T-cell (primary cell): ENCODE measurements at regions not wholly inside any gene's neighbourhood (a gene's known extent, or its start where the extent isn't known, plus 50 kb on each side); places are given as distances from the start of the nearest gene placed in this dataset.

ENCODE experiments used
- ATAC-seq, 4 experiments: fragments of 200-7000 bp in 3 of 4; fragments of 150-1000 bp in 1 of 4; cut with Tn5 transposase; replicated peaks in 1 of 4; 1 replicate in 3 of 4; 2 replicates in 1 of 4; pipeline ENCODE4 v1.10.0; 2021; ENCODE audit warnings: moderate library complexity in 3 of 4, mild to moderate bottlenecking in 2 of 4, moderate number of reproducible peaks in 1 of 4
- CTCF ChIA-PET, 2 donors: fragments of 300-600 bp; sonication (Branson Sonifier 250); formaldehyde crosslinking; loops; one replicate each; lab custom pipeline; 2022; ENCODE audit warnings: antibody characterized with exemption in 2 of 2; lab: Charles Lee
- POLR2A ChIA-PET, 2 donors: fragments of 300-600 bp; sonication (Branson Sonifier 250); formaldehyde crosslinking; loops; one replicate each; lab custom pipeline; 2022; ENCODE audit warnings: antibody characterized with exemption in 2 of 2; lab: Charles Lee
- DNase-seq, 35 experiments: peaks; one replicate each; pipeline versions ENCODE4 v3.0.0 to v3.0.0-alpha.2; 2013 to 2023
- H3K27ac ChIP-seq: one replicate; pipeline ENCODE4 v1.5.1; 2013; ENCODE audit warnings: low read length
- H3K27me3 ChIP-seq, 2 experiments: replicated peaks in 1 of 2; 1 replicate in 1 of 2; 2 replicates in 1 of 2; pipeline versions ENCODE4 v1.6.1 to v1.7.0; 2013; ENCODE audit warnings: low read length in 1 of 2, mixed read lengths in 1 of 2; ENCODE audit not compliant: control insufficient read depth in 2 of 2, insufficient read depth in 2 of 2; ENCODE audit errors: extremely low read depth in 1 of 2
- H3K36me3 ChIP-seq, 2 donors: 1 replicate in 1 of 2; 2 replicates in 1 of 2; pipeline versions ENCODE4 v1.6.1 to v1.7.0; 2013; ENCODE audit warnings: low read length in 1 of 2; ENCODE audit not compliant: control insufficient read depth in 2 of 2, insufficient read depth in 1 of 2; ENCODE audit errors: extremely low read depth in 1 of 2
- H3K4me1 ChIP-seq, 2 experiments: 1 replicate in 1 of 2; 2 replicates in 1 of 2; pipeline versions ENCODE4 v1.6.1 to v1.7.0; 2013; ENCODE audit warnings: low read length in 2 of 2, mixed read lengths in 1 of 2; ENCODE audit not compliant: insufficient read depth in 2 of 2, control insufficient read depth in 1 of 2; ENCODE audit errors: extremely low read depth in 1 of 2
- H3K4me3 ChIP-seq, 2 donors: 1 replicate in 1 of 2; 2 replicates in 1 of 2; pipeline versions ENCODE4 v1.5.1 to v1.7.0; 2013; ENCODE audit warnings: mild to moderate bottlenecking in 2 of 2, low read length in 1 of 2, moderate library complexity in 1 of 2; ENCODE audit not compliant: control insufficient read depth in 1 of 2; ENCODE audit errors: extremely low read depth in 1 of 2
- H3K9me3 ChIP-seq: 2 replicates; pipeline ENCODE4 v1.7.0; 2013
- H3K27ac Mint-ChIP-seq, 2 donors: one replicate each; pipeline ENCODE4 v1.8.0; 2020 to 2021; ENCODE audit warnings: mild to moderate bottlenecking in 2 of 2, mixed read lengths in 2 of 2
- H3K27me3 Mint-ChIP-seq, 2 donors: one replicate each; pipeline ENCODE4 v1.8.0; 2021 to 2022; ENCODE audit warnings: mixed read lengths in 2 of 2
- H3K36me3 Mint-ChIP-seq: one replicate; pipeline ENCODE4 v1.8.0; 2021; ENCODE audit warnings: mixed read lengths
- H3K4me1 Mint-ChIP-seq, 3 donors: one replicate each; pipeline ENCODE4 v1.8.0; 2020 to 2022; ENCODE audit warnings: mixed read lengths in 3 of 3, mild to moderate bottlenecking in 1 of 3
- H3K4me3 Mint-ChIP-seq, 3 donors: one replicate each; pipeline ENCODE4 v1.8.0; 2020 to 2022; ENCODE audit warnings: mild to moderate bottlenecking in 3 of 3, mixed read lengths in 3 of 3, moderate library complexity in 3 of 3
- H3K9me3 Mint-ChIP-seq, 3 donors: one replicate each; pipeline ENCODE4 v1.8.0; 2020 to 2022; ENCODE audit warnings: mixed read lengths in 3 of 3
- WGBS: methylation state at CpG from one replicate; pipeline ENCODE4 v1.1.5; 2013; ENCODE audit warnings: missing lambda C conversion rate; ENCODE audit not compliant: insufficient coverage; 5-methylcytosine and 5-hydroxymethylcytosine counted together

DNA sequence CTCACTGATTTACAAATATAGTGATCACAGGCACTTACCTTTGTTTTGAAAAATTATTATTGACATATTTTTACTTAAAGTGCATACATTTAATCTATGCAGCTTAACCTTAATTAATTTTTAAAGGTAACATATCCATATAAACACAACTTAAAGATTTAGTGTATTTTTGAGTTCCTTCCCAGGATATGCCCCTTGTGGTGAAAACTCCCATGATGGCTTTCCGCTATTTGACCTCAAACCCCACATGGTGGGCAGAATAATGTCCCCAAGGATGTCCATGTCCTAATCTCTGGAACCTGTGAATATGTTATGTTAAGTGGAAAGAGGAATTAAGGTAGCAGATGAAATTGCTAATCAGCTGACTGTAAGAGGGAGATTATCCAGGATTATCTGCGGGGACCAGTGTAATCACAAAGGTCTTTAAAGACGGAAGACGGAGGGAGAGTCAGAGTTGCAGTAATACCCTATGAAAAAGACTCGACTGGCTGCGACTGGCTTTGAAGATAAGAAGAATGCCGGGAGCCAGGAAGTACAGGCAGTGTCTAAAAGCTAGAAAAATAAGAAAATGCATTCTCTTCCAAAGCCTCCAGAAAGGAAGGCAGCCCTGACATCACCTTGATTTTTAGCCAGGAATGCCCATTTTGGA is 193.9 kb downstream of the ICE1 start:
- Mint-ChIP-seq H3K27ac (no peak overlapping the region), H3K27me3 (peaks cover 6 to 11% of the 10 kb centered on the region in 2 donors), H3K4me1 (no peaks in the 10 kb centered on the region), H3K36me3 (no peaks in the 10 kb centered on the region), H3K9me3 (peaks cover 0 to 2% (median 2%) of the 10 kb centered on the region in 3 donors), H3K4me3 (no peak overlapping the region)
- Histone ChIP-seq H3K9me3 (no peaks in the 10 kb centered on the region), H3K36me3 (no peaks in the 10 kb centered on the region), H3K4me1 (no peaks in the 10 kb centered on the region), H3K27me3 (no peaks in the 10 kb centered on the region), H3K27ac (no peak overlapping the region), H3K4me3 (no peak overlapping the region)
- 17% methylated on average over 3 of the region's 7 CpGs for WGBS
- ChIA-PET CTCF (no interaction called here), POLR2A (no interaction called here)
- ATAC-seq (no peak), DNase-seq (no peak)

DNA sequence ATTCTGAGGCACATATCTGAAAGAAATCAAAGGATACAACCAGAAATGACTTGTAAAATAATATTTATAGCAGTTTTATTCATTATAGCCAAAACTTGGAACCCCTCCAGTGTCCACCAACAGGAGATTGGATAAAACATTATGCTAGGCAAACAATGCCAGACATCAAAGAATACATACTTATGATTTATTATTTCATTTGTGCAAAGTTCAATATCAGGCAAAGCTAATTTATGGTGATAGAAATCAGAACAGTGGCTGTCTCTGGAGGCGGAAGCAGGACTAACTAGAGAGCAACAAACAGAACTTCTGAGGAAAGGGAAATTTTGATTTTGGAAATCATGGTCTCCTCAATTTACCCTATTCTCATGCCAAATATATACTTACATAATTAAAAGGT is 193.1 kb downstream of the ICE1 start:
- ATAC-seq (no peak), DNase-seq (no peak)
- H3K27ac Mint-ChIP-seq = no peak overlapping the region
- Histone ChIP-seq H3K4me3 (no peak overlapping the region), H3K4me1 (no peaks in the 10 kb centered on the region), H3K27ac (no peak overlapping the region), H3K36me3 (no peaks in the 10 kb centered on the region), H3K27me3 (no peaks in the 10 kb centered on the region), H3K9me3 (no peaks in the 10 kb centered on the region)
- peaks cover 0 to 2% (median 0%) of the 10 kb centered on the region in 3 donors for H3K9me3 Mint-ChIP-seq
- no peaks in the 10 kb centered on the region for H3K36me3 Mint-ChIP-seq
- H3K4me1 Mint-ChIP-seq = no peaks in the 10 kb centered on the region
- H3K27me3 Mint-ChIP-seq = peaks cover 6 to 11% of the 10 kb centered on the region in 2 donors
- ChIA-PET CTCF (no interaction called here), POLR2A (interaction anchor here in 1 of 2 donors (0.6 kb wide), 1 partner anchor 1291 kb away, joined by 5 read pairs; no protein-coding TSS in a partner anchor)
- H3K4me3 Mint-ChIP-seq = no peak overlapping the region
- no CpG with 5 or more reads among the region's 1 CpG for WGBS

DNA sequence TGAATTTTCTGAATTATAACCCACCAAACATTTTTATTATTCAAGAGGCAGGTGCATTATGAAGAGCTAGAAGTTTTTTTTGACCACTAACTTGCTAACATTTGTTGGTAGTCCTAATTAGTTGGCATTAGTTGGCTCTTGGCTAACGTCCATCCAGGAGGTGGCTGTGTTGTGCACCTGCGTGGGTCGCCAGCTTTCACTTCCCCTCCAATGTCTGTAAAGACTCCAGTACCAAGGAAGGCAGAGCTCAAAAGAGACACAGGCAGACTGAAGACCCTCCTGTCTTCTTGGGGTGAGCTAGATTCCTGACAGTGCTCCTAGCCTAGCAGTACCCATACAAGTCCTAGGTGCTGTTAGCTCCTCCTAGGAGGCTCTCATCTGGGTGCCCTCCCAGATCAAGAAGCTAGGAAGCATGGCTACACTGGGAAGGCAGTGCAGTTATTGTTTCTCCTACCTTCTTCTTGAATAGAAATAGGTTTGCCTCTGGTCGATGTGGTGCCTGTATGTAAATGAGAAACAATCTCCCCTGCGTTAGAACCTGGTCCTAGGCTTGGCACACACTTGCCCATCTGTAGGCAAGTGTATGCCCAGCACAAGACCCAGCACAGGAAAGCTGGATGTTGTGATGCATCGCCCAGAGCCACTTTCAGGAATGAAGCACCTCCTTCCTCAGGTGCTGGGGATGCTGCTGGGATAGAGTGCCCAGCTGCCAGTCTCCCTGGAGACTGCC is 190.9 kb downstream of the ICE1 start:
- no peaks in the 10 kb centered on the region for H3K4me1 ChIP-seq
- no peaks in the 10 kb centered on the region for H3K9me3 ChIP-seq
- ATAC-seq (no peak), DNase-seq (no peak)
- Mint-ChIP-seq H3K4me3 (no peak overlapping the region), H3K4me1 (no peaks in the 10 kb centered on the region), H3K9me3 (no peaks in the 10 kb centered on the region), H3K27ac (no peak overlapping the region), H3K36me3 (no peaks in the 10 kb centered on the region), H3K27me3 (peaks cover 6 to 11% of the 10 kb centered on the region in 2 donors)
- H3K36me3 ChIP-seq = no peaks in the 10 kb centered on the region
- POLR2A ChIA-PET = no interaction called here
- CTCF ChIA-PET = interaction anchor here in 1 of 2 donors (0.6 kb wide), 1 partner anchor 185 kb away, joined by 3 read pairs; no protein-coding TSS in a partner anchor
- no peak overlapping the region for H3K27ac ChIP-seq
- H3K4me3 ChIP-seq = no peak overlapping the region
- no CpG with 5 or more reads among the region's 6 CpGs for WGBS
- peaks cover 0 to 2% of the 10 kb centered on the region in 2 experiments for H3K27me3 ChIP-seq

DNA sequence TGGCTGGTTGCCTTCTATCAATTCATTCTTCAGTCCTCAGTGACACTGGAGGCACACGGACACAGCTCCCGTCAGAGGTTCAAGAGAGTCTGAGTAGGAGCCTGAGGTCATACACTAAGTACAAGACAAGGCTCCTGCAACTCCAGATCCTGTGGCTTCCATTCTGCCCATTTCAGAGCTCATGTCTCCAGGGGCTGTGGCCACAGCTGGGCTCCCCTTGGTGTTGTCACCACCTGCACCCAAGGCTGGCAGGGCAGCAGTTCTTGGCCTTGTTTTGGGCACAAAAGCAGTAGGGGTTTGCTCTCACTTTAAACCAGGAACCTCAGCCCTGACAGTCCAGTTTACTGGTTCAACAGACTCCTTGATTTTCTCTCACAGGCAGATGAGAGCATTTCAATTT is 189.6 kb downstream of the ICE1 start:
- no peaks in the 10 kb centered on the region for H3K9me3 Mint-ChIP-seq

DNA sequence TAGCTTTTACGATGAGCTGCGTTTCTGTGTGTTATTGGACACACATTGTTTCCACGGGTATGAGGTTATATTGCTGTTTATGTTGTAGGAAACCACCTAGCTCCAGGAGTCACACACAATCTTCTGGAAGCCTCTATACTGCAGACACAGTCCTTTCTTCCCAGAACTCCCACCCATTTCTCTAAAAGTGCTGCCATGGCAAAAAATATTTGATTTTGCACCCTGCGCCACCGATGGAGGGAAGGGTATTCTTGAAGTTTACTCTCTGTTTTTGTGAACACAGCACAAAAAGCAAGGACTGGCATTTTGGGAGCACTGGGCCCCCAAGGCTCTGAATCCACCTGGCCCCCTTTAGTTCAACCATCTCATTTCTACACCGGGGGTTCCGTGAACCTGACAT is 187.5 kb downstream of the ICE1 start:
- CTCF ChIA-PET = no interaction called here
- Histone ChIP-seq H3K27me3 (peaks cover 0 to 11% of the 10 kb centered on the region in 2 experiments), H3K27ac (no peak overlapping the region), H3K36me3 (no peaks in the 10 kb centered on the region), H3K4me1 (no peaks in the 10 kb centered on the region), H3K4me3 (no peak overlapping the region), H3K9me3 (no peaks in the 10 kb centered on the region)
- H3K27ac Mint-ChIP-seq = no peak overlapping the region
- H3K27me3 Mint-ChIP-seq = peaks cover 3 to 5% of the 10 kb centered on the region in 2 donors
- H3K4me3 Mint-ChIP-seq = no peak overlapping the region
- H3K4me1 Mint-ChIP-seq = no peaks in the 10 kb centered on the region
- POLR2A ChIA-PET = no interaction called here
- ATAC-seq (no peak), DNase-seq (no peak)
- H3K36me3 Mint-ChIP-seq = no peaks in the 10 kb centered on the region
- H3K9me3 Mint-ChIP-seq = no peaks in the 10 kb centered on the region
- 100% methylated on average over 1 of the region's 7 CpGs for WGBS

More for the DNA sequence above, 189.6 kb downstream of the ICE1 start:
- POLR2A ChIA-PET = no interaction called here
- H3K27me3 Mint-ChIP-seq = peaks cover 6 to 7% of the 10 kb centered on the region in 2 donors
- H3K36me3 Mint-ChIP-seq = no peaks in the 10 kb centered on the region
- Histone ChIP-seq H3K9me3 (no peaks in the 10 kb centered on the region), H3K4me3 (no peak overlapping the region), H3K27me3 (peaks cover 0 to 2% of the 10 kb centered on the region in 2 experiments), H3K27ac (no peak overlapping the region), H3K36me3 (no peaks in the 10 kb centered on the region), H3K4me1 (no peaks in the 10 kb centered on the region)
- no peaks in the 10 kb centered on the region for H3K4me1 Mint-ChIP-seq
- DNase-seq = no peak
- H3K4me3 Mint-ChIP-seq = no peak overlapping the region
- WGBS = 86% methylated on average over 2 of the region's 2 CpGs
- CTCF ChIA-PET = no interaction called here
- H3K27ac Mint-ChIP-seq = no peak overlapping the region
- ATAC-seq = no peak

DNA sequence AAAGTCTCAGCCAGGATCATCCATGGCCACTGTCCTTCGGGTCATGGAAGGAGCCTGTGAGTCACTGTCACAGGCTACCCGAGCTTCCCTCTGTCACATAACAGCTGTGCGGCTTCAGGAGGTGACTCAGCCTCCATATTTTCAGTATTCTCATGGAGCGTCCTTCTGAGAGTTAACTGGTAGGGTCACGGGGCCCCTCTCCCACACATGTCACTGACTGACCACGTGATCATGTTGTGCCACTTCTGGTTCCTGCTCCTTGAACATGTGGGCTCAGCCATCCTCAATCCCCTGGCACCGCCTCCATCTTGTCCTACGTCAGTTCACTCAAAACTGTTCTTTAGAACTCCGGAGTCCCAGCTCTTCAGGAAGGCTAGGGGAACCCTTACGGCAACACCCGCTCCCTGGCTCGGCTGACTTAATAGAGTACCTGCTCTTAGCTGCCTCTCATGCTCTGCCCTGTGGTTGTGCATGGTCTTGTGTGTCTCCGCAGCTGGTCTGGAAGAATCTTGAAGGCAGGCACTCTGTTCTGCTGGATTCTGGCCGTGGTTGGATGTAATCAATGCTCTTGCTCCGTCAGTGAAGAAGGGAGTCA is 182.8 kb downstream of the ICE1 start:
- 75% methylated on average over 13 of the region's 15 CpGs for WGBS
- H3K9me3 ChIP-seq = no peaks in the 10 kb centered on the region
- ChIA-PET POLR2A (no interaction called here), CTCF (no interaction called here)
- ATAC-seq (no peak), DNase-seq (no peak)
- no peak overlapping the region for H3K4me3 ChIP-seq
- H3K4me1 ChIP-seq = no peaks in the 10 kb centered on the region
- Mint-ChIP-seq H3K36me3 (no peaks in the 10 kb centered on the region), H3K9me3 (no peaks in the 10 kb centered on the region), H3K27ac (no peak overlapping the region), H3K27me3 (peaks cover 0 to 4% of the 10 kb centered on the region in 2 donors), H3K4me3 (no peak overlapping the region), H3K4me1 (no peaks in the 10 kb centered on the region)
- H3K36me3 ChIP-seq = no peaks in the 10 kb centered on the region
- H3K27me3 ChIP-seq = peaks cover 0 to 11% of the 10 kb centered on the region in 2 experiments
- no peak overlapping the region for H3K27ac ChIP-seq
